Liver (tissue), 3 donors: ENCODE measurements at regions not wholly inside any gene's neighbourhood (a gene's known extent, or its start where the extent isn't known, plus 50 kb on each side); places are given as distances from the start of the nearest gene placed in this dataset.

Source experiments
- EGR1 ChIP-seq, 2 donors: IDR thresholded peaks; 2 replicates each; pipeline ENCODE4 v1.6.1; 2016 to 2018; ENCODE audit warnings: antibody characterized with exemption in 2 of 2, low read depth in 2 of 2
- FOXA1 ChIP-seq: IDR thresholded peaks from 2 replicates; pipeline ENCODE4 v1.6.1; 2016; ENCODE audit warnings: antibody characterized with exemption
- GABPA ChIP-seq, 2 donors: IDR thresholded peaks in 1 of 2; conservative IDR thresholded peaks in 1 of 2; 2 replicates each; pipeline ENCODE4 v1.6.1; 2016; ENCODE audit warnings: antibody characterized with exemption in 2 of 2, mild to moderate bottlenecking in 1 of 2, moderate library complexity in 1 of 2
- NR2F2 ChIP-seq: IDR thresholded peaks from 2 replicates; pipeline ENCODE4 v1.6.1; 2016; ENCODE audit warnings: antibody characterized with exemption
- RAD21 ChIP-seq, 2 donors: IDR thresholded peaks; 2 replicates each; pipeline ENCODE4 v1.6.1; 2016; ENCODE audit warnings: antibody characterized with exemption in 2 of 2, mild to moderate bottlenecking in 2 of 2
- RXRA ChIP-seq, 2 donors: IDR thresholded peaks; 2 replicates each; pipeline ENCODE4 v1.6.1; 2017 to 2018; ENCODE audit warnings: antibody characterized with exemption in 2 of 2, mild to moderate bottlenecking in 1 of 2
- TF ChIP-seq, protein P1 (sequence below): fragments of 150-350 bp; IDR thresholded peaks from 2 replicates; pipeline ENCODE4 v1.5.1; 2017; ENCODE audit warnings: improper control_type of control experiment, low read depth, low read length; ENCODE audit not compliant: missing input control
- TF ChIP-seq, protein P2 (sequence below): IDR thresholded peaks from 2 replicates; pipeline ENCODE4 v1.6.1; 2016; ENCODE audit warnings: antibody characterized with exemption
- TF ChIP-seq, protein P3 (sequence below): IDR thresholded peaks from 2 replicates; pipeline ENCODE4 v1.6.1; 2016; ENCODE audit warnings: antibody characterized with exemption
- donor health status: healthy.
- donor health status: healthy.

DNA sequence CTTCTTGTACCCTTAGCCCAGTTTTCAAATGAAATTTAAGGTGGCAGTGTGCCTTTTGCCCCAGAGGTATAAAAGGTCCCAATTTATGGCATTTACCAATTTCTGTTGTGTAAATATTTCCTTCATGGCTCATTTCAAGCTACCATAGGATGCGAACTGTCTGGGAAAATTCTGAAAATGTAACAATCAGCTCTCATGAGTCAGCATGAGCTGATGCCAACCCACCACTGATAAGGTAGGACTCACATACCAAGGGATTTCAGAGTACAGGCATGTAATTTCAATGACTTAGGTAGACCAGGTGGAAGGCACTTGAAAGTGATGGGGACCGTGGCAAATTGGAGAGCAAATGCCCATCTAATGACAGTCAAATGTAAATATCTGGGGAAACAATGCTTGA lies 169.5 kb downstream of the TTC8 start:
- TF ChIP-seq, protein P1, sequence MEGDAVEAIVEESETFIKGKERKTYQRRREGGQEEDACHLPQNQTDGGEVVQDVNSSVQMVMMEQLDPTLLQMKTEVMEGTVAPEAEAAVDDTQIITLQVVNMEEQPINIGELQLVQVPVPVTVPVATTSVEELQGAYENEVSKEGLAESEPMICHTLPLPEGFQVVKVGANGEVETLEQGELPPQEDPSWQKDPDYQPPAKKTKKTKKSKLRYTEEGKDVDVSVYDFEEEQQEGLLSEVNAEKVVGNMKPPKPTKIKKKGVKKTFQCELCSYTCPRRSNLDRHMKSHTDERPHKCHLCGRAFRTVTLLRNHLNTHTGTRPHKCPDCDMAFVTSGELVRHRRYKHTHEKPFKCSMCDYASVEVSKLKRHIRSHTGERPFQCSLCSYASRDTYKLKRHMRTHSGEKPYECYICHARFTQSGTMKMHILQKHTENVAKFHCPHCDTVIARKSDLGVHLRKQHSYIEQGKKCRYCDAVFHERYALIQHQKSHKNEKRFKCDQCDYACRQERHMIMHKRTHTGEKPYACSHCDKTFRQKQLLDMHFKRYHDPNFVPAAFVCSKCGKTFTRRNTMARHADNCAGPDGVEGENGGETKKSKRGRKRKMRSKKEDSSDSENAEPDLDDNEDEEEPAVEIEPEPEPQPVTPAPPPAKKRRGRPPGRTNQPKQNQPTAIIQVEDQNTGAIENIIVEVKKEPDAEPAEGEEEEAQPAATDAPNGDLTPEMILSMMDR = no peak
- TF ChIP-seq, protein P2, sequence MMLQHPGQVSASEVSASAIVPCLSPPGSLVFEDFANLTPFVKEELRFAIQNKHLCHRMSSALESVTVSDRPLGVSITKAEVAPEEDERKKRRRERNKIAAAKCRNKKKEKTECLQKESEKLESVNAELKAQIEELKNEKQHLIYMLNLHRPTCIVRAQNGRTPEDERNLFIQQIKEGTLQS = no peak
- TF ChIP-seq RAD21 (IDR thresholded peaks at IDR 0.05) (no peak), NR2F2 (no peak), EGR1 (IDR thresholded peaks at IDR 0.05; ENCODE audit: low read depth in 2 of 2) (no peak), GABPA (IDR thresholded peaks at IDR 0.05 in 1 of 2, conservative IDR thresholded peaks at IDR 0.05 in 1 of 2) (no peak), FOXA1 (no peak), RXRA (IDR thresholded peaks at IDR 0.05) (no peak)
- TF ChIP-seq, protein P3, sequence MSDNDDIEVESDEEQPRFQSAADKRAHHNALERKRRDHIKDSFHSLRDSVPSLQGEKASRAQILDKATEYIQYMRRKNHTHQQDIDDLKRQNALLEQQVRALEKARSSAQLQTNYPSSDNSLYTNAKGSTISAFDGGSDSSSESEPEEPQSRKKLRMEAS = no peak
